K562 (cell line): ENCODE measurements at regions not wholly inside any gene's neighbourhood (a gene's known extent, or its start where the extent isn't known, plus 50 kb on each side); places are given as distances from the start of the nearest gene placed in this dataset.

Source experiments
- ATAC-seq: fragments of 200-7000 bp; cut with Tn5 transposase; 3 replicates; pipeline ENCODE4 v1.9.1; 2020; ENCODE audit warnings: moderate library complexity
- BruUV-seq: library from RNA; stranded (reverse); fragments of 400-500 nt; replicated peaks from 2 replicates; lab custom pipeline; 2021; lab: Mats Ljungman, UMichigan
- CTCF ChIA-PET: fragments of 300-600 bp; formaldehyde crosslinking; extraction: SDS; loops from one replicate; lab custom pipeline; 2021; ENCODE audit warnings: low intra/inter-chr PET ratio; lab: Yijun Ruan, JAX
- POLR2A ChIA-PET: fragments of 300-600, 350-650 bp; sonication (Branson Sonifier 250); formaldehyde crosslinking; extraction: SDS; loops from one replicate; lab custom pipeline; 2021; ENCODE audit warnings: antibody characterized with exemption, inconsistent platforms; lab: Yijun Ruan, JAX
- DNase-seq, 4 experiments: peaks; one replicate each; pipeline versions ENCODE4 v3.0.0 to v3.0.0-alpha.2; 2011 to 2018; ENCODE audit warnings: low spot score in 3 of 4, mixed read lengths in 3 of 4; ENCODE audit errors: extremely low read depth in 1 of 4
- FAIRE-seq: peaks from 2 replicates; lab custom pipeline; 2011; peaks lifted over from hg19 to GRCh38; lab: Jason Lieb, UNC
- H2AFZ ChIP-seq: 2 replicates; pipeline ENCODE4 v1.6.0; 2011; ENCODE audit warnings: low read depth, low read length, control low read depth, inconsistent platforms
- H3K27ac ChIP-seq: fragments of 200-600 bp; 3 replicates; pipeline ENCODE4 v1.8.0; 2011; ENCODE audit warnings: low read depth, mild to moderate bottlenecking, control low read depth, inconsistent platforms, low read length, moderate library complexity, mixed read lengths; ENCODE audit errors: extremely low read depth
- H3K27me3 ChIP-seq, 2 experiments: fragments of 300-600 bp in 1 of 2; 2 replicates in 1 of 2; 3 replicates in 1 of 2; pipeline versions ENCODE4 v1.6.0 to v1.8.0; 2011; ENCODE audit warnings: inconsistent platforms in 2 of 2, low read length in 2 of 2, mild to moderate bottlenecking in 1 of 2, mixed read lengths in 1 of 2, moderate library complexity in 1 of 2; ENCODE audit not compliant: control insufficient read depth in 2 of 2, insufficient read depth in 2 of 2
- H3K36me3 ChIP-seq: fragments of 300-600 bp; 3 replicates; pipeline ENCODE4 v1.8.0; 2011; ENCODE audit warnings: mild to moderate bottlenecking, low read length, inconsistent platforms; ENCODE audit not compliant: control insufficient read depth, insufficient read depth
- H3K4me1 ChIP-seq, 2 experiments: fragments of 200-600 bp in 1 of 2; replicated peaks in 1 of 2; 2 replicates in 1 of 2; 3 replicates in 1 of 2; pipeline versions ENCODE4 v1.5.1 to v1.8.0; 2011; ENCODE audit warnings: inconsistent platforms in 2 of 2, low read length in 2 of 2, mild to moderate bottlenecking in 1 of 2, mixed read lengths in 1 of 2, moderate library complexity in 1 of 2; ENCODE audit not compliant: control insufficient read depth in 2 of 2, insufficient read depth in 2 of 2
- H3K4me2 ChIP-seq: 2 replicates; pipeline ENCODE4 v1.6.1; 2011; ENCODE audit warnings: low read length, control low read depth, inconsistent platforms, mixed read lengths; ENCODE audit not compliant: insufficient read depth
- H3K4me3 ChIP-seq: fragments of 200-600 bp; sonication (generic), shearing (Covaris generic); 2 replicates; pipeline ENCODE4 v1.5.1; 2016; ENCODE audit warnings: control low read depth, inconsistent platforms
- H3K79me2 ChIP-seq: fragments of 200-600 bp; 3 replicates; pipeline ENCODE4 v1.8.0; 2011; ENCODE audit warnings: low read length, inconsistent platforms; ENCODE audit not compliant: control insufficient read depth, insufficient read depth
- H3K9ac ChIP-seq, 2 experiments: 2 replicates each; pipeline versions ENCODE4 v1.6.0 to v1.6.1; 2011; ENCODE audit warnings: low read depth in 2 of 2, low read length in 2 of 2, control low read depth in 1 of 2, inconsistent platforms in 1 of 2, mild to moderate bottlenecking in 1 of 2, mixed read lengths in 1 of 2; ENCODE audit not compliant: insufficient read depth in 1 of 2
- H3K9me1 ChIP-seq: one replicate; pipeline ENCODE4 v1.6.0; 2011; ENCODE audit warnings: inconsistent platforms, mild to moderate bottlenecking, low read length, moderate library complexity; ENCODE audit not compliant: control insufficient read depth, insufficient read depth
- H3K9me3 ChIP-seq: replicated peaks from 2 replicates; pipeline ENCODE4 v1.5.1; 2011; ENCODE audit warnings: low read depth, low read length, inconsistent platforms; ENCODE audit not compliant: control insufficient read depth, insufficient read depth
- H4K20me1 ChIP-seq: replicated peaks from 2 replicates; pipeline ENCODE4 v1.6.1; 2011; ENCODE audit warnings: low read length, inconsistent platforms, mixed read lengths; ENCODE audit not compliant: control insufficient read depth, insufficient read depth
- ARID1B ChIP-seq: fragments of 450-650 bp; IDR thresholded peaks from 2 replicates; pipeline ENCODE4 v1.6.1; 2016; ENCODE audit warnings: antibody characterized with exemption, mild to moderate bottlenecking, inconsistent platforms
- BHLHE40 ChIP-seq: IDR thresholded peaks from 2 replicates; pipeline ENCODE4 v1.6.1; 2011; ENCODE audit warnings: low read length, improper control_type of control experiment
- KLF13 ChIP-seq: fragments of 450-650 bp; IDR thresholded peaks from 2 replicates; pipeline ENCODE4 v1.6.1; 2016; ENCODE audit warnings: missing genetic modification characterization, low read depth, mild to moderate bottlenecking, missing compliant biosample characterization, moderate library complexity, borderline replicate concordance
- NEUROD1 ChIP-seq: fragments of 150-350 bp; IDR thresholded peaks from 2 replicates; pipeline ENCODE4 v1.6.1; 2014; ENCODE audit warnings: borderline replicate concordance, low read length, low read depth; ENCODE audit not compliant: partially characterized antibody
- PTBP1 ChIP-seq: fragments of 200-400 bp; formaldehyde crosslinking; IDR thresholded peaks from 2 replicates; pipeline ENCODE4 v1.6.1; 2017; ENCODE audit warnings: low read depth, low read length
- WGBS: fragments of 100-300 bp; shearing (Covaris generic); methylation state at CpG from one replicate; pipeline ENCODE4 v1.1.6; 2016; ENCODE audit warnings: low coverage, mixed read lengths; ENCODE audit not compliant: insufficient coverage; ENCODE audit errors: missing lambda C conversion rate; 5-methylcytosine and 5-hydroxymethylcytosine counted together
- in situ Hi-C: fragments of 300-500 bp; cut with MboI; formaldehyde crosslinking; loops from 4 replicates; pipeline ENCODE4 v1.15.0; 2018; ENCODE audit warnings: inconsistent platforms, mixed read lengths
- intact Hi-C: fragments of 100-400 bp; cut with micrococcal nuclease; formaldehyde crosslinking; loops from 2 replicates; pipeline ENCODE4 v1.14.2; 2022
- TF ChIP-seq, protein P1 (sequence below): fragments of 250-450 bp; sonication (Bioruptor Pico); IDR thresholded peaks from 2 replicates; pipeline ENCODE4 v1.8.0; 2022; ENCODE audit warnings: moderate library complexity, mild to moderate bottlenecking, inconsistent platforms

DNA sequence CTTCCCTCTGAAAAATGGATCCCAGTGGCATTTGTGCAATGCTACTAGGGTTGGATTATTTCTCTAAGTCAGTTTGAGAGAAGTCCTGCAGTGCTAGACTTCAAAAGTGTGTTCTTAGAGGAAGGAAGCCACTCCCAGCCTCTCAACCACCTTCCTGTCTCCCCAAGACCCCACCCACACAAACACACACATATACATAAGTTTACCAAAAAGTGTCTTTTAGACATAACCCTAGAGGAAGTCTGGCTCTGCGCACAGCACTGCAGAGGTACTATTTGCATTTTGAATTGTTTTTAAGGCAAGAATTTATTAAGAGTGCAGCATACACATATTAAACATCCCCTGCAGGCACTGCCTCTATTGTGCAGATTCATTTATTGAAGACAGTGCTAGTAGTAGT is 127.3 kb downstream of the HHIPL2 start:
- POLR2A ChIA-PET = no interaction called here
- Histone ChIP-seq H3K4me3 (no peak overlapping the region), H4K20me1 (no peaks in the 10 kb centered on the region), H3K9ac (no peak overlapping the region), H3K27ac (no peak overlapping the region), H3K79me2 (no peaks in the 10 kb centered on the region), H3K36me3 (no peaks in the 10 kb centered on the region), H3K9me3 (no peaks in the 10 kb centered on the region), H3K4me2 (no peak overlapping the region), H3K9me1 (no peaks in the 10 kb centered on the region), H3K4me1 (no peaks in the 10 kb centered on the region), H2AFZ (no peak overlapping the region), H3K27me3 (no peaks in the 10 kb centered on the region)
- WGBS = 5% methylated on average over 1 of the region's 1 CpG
- intact Hi-C loops (no loop called here), in situ Hi-C loops (no loop called here)
- TF ChIP-seq BHLHE40 (no peak), KLF13 (tag) (no peak), ARID1B (no peak), PTBP1 (no peak), NEUROD1 (no peak)
- TF ChIP-seq, protein P1, sequence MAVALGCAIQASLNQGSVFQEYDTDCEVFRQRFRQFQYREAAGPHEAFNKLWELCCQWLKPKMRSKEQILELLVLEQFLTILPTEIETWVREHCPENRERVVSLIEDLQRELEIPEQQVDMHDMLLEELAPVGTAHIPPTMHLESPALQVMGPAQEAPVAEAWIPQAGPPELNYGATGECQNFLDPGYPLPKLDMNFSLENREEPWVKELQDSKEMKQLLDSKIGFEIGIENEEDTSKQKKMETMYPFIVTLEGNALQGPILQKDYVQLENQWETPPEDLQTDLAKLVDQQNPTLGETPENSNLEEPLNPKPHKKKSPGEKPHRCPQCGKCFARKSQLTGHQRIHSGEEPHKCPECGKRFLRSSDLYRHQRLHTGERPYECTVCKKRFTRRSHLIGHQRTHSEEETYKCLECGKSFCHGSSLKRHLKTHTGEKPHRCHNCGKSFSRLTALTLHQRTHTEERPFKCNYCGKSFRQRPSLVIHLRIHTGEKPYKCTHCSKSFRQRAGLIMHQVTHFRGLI (CRISPR knock-in tag) = no peak
- CTCF ChIA-PET = no interaction called here
- FAIRE-seq = no peak
- DNase-seq = no peak
- no peak for ATAC-seq
- no TSS peak for BruUV-seq
